Activated B cell treated with CpG ODN at 0.5 μM for 24 hours (primary cell): ENCODE measurements at regions not wholly inside any gene's neighbourhood (a gene's known extent, or its start where the extent isn't known, plus 50 kb on each side); places are given as distances from the start of the nearest gene placed in this dataset.
"Not testable (repeated sequence)": the region's sequence is repeated elsewhere in the genome, so short reads cannot be mapped to it uniquely, and the experiment has no call there.

Experiments used
- ATAC-seq: fragments of 200-7000 bp; cut with Tn5 transposase; one replicate; pipeline ENCODE4 v1.10.0; 2021; ENCODE audit warnings: low read depth, mild to moderate bottlenecking, moderate library complexity
- CTCF ChIA-PET: fragments of 350-600 bp; sonication (Branson Sonifier 250); formaldehyde crosslinking; loops from one replicate; lab custom pipeline; 2021; ENCODE audit warnings: antibody characterized with exemption; lab: Charles Lee
- POLR2A ChIA-PET: fragments of 350-600 bp; sonication (Branson Sonifier 250); formaldehyde crosslinking; loops from one replicate; lab custom pipeline; 2021; ENCODE audit warnings: antibody characterized with exemption; lab: Charles Lee
- DNase-seq: peaks from one replicate; pipeline ENCODE4 v3.0.0; 2022
- H3K27ac Mint-ChIP-seq: one replicate; pipeline ENCODE4 v1.8.0; 2020; ENCODE audit warnings: mixed read lengths
- H3K27me3 Mint-ChIP-seq: one replicate; pipeline ENCODE4 v1.8.0; 2021; ENCODE audit warnings: mixed read lengths
- H3K36me3 Mint-ChIP-seq: one replicate; pipeline ENCODE4 v1.8.0; 2021; ENCODE audit warnings: low read depth, mixed read lengths
- H3K4me1 Mint-ChIP-seq: one replicate; pipeline ENCODE4 v1.8.0; 2021; ENCODE audit warnings: mixed read lengths
- H3K4me3 Mint-ChIP-seq: one replicate; pipeline ENCODE4 v1.8.0; 2020; ENCODE audit warnings: mild to moderate bottlenecking, mixed read lengths
- H3K9me3 Mint-ChIP-seq: one replicate; pipeline ENCODE4 v1.8.0; 2020; ENCODE audit warnings: mixed read lengths
- CTCF ChIP-seq: fragments of 200-600 bp; IDR thresholded peaks from one replicate; pipeline ENCODE4 v1.8.0; 2022; ENCODE audit warnings: antibody characterized with exemption, mild to moderate bottlenecking
- intact Hi-C: fragments of 100-400 bp; cut with micrococcal nuclease; formaldehyde crosslinking; loops from one replicate; pipeline ENCODE4 v1.15.1; 2024

GRCh38 chr5:165407352-165407751 lies 1901.9 kb downstream of the MAT2B start:
- no peaks in the 10 kb centered on the region for H3K4me1 Mint-ChIP-seq
- H3K27ac Mint-ChIP-seq, result no peak overlapping the region
- peaks cover 9% of the 10 kb centered on the region for H3K9me3 Mint-ChIP-seq
- H3K27me3 Mint-ChIP-seq, result no peaks in the 10 kb centered on the region
- intact Hi-C loops, result no loop called here
- ChIA-PET CTCF (no interaction called here), POLR2A (no interaction called here)
- DNase-seq (no peak), ATAC-seq (no peak)
- H3K4me3 Mint-ChIP-seq, result no peak overlapping the region
- TF ChIP-seq CTCF, result no peak
- no peaks in the 10 kb centered on the region for H3K36me3 Mint-ChIP-seq

DNA sequence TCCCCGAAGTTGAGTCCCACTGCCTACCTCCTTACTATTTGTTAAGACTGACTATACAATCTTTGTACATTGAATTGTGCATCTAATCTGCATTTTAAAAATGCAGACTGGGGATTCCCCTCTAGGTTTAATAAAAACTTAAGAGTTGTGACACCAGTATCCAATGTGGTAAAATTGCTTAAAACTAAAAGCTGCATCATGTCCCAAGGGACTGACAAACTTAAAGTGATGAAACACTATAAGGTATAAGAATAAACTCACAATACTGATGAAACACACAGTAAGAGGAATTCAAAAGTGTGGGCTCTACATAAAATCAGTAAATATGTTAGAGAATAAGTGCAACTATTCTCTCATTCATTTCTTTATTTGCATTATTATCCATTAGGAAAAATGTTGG lies 1905.1 kb downstream of the MAT2B start:
- H3K4me3 Mint-ChIP-seq, result no peak overlapping the region
- DNase-seq (no peak), ATAC-seq (no peak)
- no peaks in the 10 kb centered on the region for H3K27me3 Mint-ChIP-seq
- no peaks in the 10 kb centered on the region for H3K4me1 Mint-ChIP-seq
- H3K27ac Mint-ChIP-seq, result no peak overlapping the region
- H3K36me3 Mint-ChIP-seq, result no peaks in the 10 kb centered on the region
- intact Hi-C loops, result no loop called here
- CTCF ChIA-PET, result no interaction called here
- POLR2A ChIA-PET, result no interaction called here
- peaks cover 15% of the 10 kb centered on the region for H3K9me3 Mint-ChIP-seq
- no peak for TF ChIP-seq CTCF

DNA sequence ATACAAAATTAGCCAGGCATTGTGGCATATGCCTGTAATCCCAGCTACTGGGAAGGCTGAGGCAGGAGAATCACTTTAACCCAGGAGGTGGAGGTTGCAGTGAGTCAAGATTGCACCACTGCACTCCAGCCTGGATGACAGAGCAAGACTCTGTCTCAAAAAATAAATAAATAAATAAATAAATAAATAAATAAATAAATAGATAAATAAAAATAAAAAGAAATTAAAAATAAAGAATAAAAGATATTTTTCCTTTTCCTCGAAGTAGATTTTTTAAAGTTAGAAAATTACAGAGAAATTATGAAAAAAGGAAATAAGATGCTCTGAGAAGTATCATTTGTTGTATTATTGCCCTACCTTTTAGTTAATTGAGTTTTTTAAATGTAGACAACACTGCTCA lies 1906.1 kb downstream of the MAT2B start:
- DNase-seq, H3K27me3 Mint-ChIP-seq, H3K36me3 Mint-ChIP-seq, H3K4me1 Mint-ChIP-seq, H3K27ac Mint-ChIP-seq, H3K4me3 Mint-ChIP-seq, CTCF ChIA-PET, ATAC-seq, intact Hi-C loops, POLR2A ChIA-PET: not testable (repeated sequence)
- peaks cover 15% of the 10 kb centered on the region for H3K9me3 Mint-ChIP-seq

DNA sequence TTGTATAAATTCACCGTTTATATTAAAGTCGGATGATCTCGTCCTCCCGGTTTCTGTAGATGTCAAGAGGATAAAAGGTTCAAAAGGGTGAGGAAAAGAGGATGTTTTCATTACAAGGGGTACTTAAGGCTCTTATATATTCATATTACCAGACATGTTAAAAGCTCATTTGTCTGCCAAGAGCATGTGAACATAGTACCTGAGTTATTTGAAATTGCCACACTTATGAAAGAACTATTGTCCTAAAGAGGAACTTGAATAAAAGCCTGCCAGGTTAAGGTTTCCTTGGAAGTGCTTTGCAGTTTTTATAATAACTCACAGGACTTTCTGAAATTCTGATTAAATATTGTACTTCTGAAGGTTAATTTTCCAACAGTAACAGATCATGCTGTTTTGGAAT lies 1915.1 kb downstream of the MAT2B start:
- H3K27me3 Mint-ChIP-seq, result no peaks in the 10 kb centered on the region
- H3K27ac Mint-ChIP-seq, result no peak overlapping the region
- intact Hi-C loops, result no loop called here
- DNase-seq (no peak), ATAC-seq (no peak)
- CTCF ChIA-PET, result no interaction called here
- no peaks in the 10 kb centered on the region for H3K4me1 Mint-ChIP-seq
- H3K9me3 Mint-ChIP-seq, result peaks cover 1% of the 10 kb centered on the region
- POLR2A ChIA-PET, result no interaction called here
- TF ChIP-seq CTCF, result no peak
- H3K4me3 Mint-ChIP-seq, result no peak overlapping the region
- H3K36me3 Mint-ChIP-seq, result no peaks in the 10 kb centered on the region

- Mint-ChIP-seq H3K9me3 (peaks cover under 1% of the 10 kb centered on the region), H3K27ac (no peak overlapping the region), H3K4me1 (no peaks in the 10 kb centered on the region), H3K36me3 (no peaks in the 10 kb centered on the region), H3K4me3 (no peak overlapping the region), H3K27me3 (no peaks in the 10 kb centered on the region)
- intact Hi-C loops, result no loop called here
- ChIA-PET POLR2A (no interaction called here), CTCF (no interaction called here)
- no peak for TF ChIP-seq CTCF
- DNase-seq, result no peak
- no peak for ATAC-seq
Measured at GRCh38 chr5:165423697-165424299, 1918.4 kb downstream of the MAT2B start.

- TF ChIP-seq CTCF, result no peak
- Mint-ChIP-seq H3K36me3 (no peaks in the 10 kb centered on the region), H3K27me3 (no peaks in the 10 kb centered on the region), H3K27ac (no peak overlapping the region), H3K4me1 (no peaks in the 10 kb centered on the region), H3K9me3 (no peaks in the 10 kb centered on the region), H3K4me3 (no peak overlapping the region)
- DNase-seq (no peak), ATAC-seq (no peak)
- ChIA-PET CTCF (no interaction called here), POLR2A (no interaction called here)
- intact Hi-C loops, result no loop called here
Measured at GRCh38 chr5:165425594-165425993, 1920.2 kb downstream of the MAT2B start.
